ENCODE measurements at regions not wholly inside any gene's neighbourhood (a gene's known extent, or its start where the extent isn't known, plus 50 kb on each side); places are given as distances from the start of the nearest gene placed in this dataset.

DNA sequence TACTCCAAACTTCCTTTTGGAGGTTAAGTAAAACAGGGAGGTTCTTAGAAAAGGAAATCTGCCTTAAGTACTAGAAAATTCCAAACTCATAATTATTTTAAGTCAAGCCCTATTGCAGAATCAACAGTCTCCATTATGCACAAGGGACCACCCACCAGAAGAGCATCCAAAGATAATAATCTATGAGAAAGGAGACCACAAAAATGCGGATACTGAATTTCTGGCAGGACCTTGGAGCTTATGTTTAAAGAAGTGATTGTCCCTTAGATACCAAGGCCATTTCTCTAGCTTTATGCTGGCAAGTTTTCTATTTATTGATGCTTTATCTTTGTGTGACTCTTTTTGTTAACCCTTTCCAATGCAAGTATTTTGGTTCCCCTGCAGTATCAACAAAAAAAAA, 404.0 kb upstream of the MMADHC start:
- TF ChIP-seq, protein P1, sequence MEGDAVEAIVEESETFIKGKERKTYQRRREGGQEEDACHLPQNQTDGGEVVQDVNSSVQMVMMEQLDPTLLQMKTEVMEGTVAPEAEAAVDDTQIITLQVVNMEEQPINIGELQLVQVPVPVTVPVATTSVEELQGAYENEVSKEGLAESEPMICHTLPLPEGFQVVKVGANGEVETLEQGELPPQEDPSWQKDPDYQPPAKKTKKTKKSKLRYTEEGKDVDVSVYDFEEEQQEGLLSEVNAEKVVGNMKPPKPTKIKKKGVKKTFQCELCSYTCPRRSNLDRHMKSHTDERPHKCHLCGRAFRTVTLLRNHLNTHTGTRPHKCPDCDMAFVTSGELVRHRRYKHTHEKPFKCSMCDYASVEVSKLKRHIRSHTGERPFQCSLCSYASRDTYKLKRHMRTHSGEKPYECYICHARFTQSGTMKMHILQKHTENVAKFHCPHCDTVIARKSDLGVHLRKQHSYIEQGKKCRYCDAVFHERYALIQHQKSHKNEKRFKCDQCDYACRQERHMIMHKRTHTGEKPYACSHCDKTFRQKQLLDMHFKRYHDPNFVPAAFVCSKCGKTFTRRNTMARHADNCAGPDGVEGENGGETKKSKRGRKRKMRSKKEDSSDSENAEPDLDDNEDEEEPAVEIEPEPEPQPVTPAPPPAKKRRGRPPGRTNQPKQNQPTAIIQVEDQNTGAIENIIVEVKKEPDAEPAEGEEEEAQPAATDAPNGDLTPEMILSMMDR (IDR thresholded peaks at IDR 0.05; ENCODE audit: low read depth, low read length) = no peak
- no peak for TF ChIP-seq EZH2phosphoT487 (IDR thresholded peaks at IDR 0.05; ENCODE audit: low read depth)
